ENCODE measurements at regions not wholly inside any gene's neighbourhood (a gene's known extent, or its start where the extent isn't known, plus 50 kb on each side); places are given as distances from the start of the nearest gene placed in this dataset.
A peak's percentile ranks its signal among the peaks of the same experiment; 100 is the strongest.
"Not testable (repeated sequence)": the region's sequence is repeated elsewhere in the genome, so short reads cannot be mapped to it uniquely, and the experiment has no call there.

DNA sequence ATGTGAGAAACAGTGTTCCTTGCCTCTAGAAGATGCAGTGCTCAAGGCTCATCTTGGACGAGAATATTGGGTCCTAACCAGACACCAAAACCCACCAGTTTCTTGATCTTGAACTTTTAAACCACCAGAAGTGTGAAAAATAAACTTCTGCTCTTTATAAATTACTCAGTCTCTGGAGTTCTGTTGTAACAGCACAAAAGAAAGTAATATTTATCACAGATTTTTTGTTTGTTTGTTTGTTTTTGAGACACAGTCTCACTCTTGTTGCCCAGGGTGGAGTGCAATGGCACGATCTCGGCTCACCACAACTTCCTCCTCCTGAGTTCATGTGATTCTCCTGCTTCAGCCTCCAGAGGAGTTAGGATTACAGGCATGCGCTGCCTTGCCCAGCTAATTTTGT lies 371.1 kb upstream of the NDST4 start:
- Histone ChIP-seq H3K36me3 (no peaks in the 10 kb centered on the region), H3K9me3 (no peaks in the 10 kb centered on the region), H3K27ac (no peak overlapping the region), H3K4me1 (no peaks in the 10 kb centered on the region), H3K4me3 (replicated peaks in 1 of 3) (no peak overlapping the region), H3K27me3 (no peaks in the 10 kb centered on the region)
- TF ChIP-seq, protein P1, sequence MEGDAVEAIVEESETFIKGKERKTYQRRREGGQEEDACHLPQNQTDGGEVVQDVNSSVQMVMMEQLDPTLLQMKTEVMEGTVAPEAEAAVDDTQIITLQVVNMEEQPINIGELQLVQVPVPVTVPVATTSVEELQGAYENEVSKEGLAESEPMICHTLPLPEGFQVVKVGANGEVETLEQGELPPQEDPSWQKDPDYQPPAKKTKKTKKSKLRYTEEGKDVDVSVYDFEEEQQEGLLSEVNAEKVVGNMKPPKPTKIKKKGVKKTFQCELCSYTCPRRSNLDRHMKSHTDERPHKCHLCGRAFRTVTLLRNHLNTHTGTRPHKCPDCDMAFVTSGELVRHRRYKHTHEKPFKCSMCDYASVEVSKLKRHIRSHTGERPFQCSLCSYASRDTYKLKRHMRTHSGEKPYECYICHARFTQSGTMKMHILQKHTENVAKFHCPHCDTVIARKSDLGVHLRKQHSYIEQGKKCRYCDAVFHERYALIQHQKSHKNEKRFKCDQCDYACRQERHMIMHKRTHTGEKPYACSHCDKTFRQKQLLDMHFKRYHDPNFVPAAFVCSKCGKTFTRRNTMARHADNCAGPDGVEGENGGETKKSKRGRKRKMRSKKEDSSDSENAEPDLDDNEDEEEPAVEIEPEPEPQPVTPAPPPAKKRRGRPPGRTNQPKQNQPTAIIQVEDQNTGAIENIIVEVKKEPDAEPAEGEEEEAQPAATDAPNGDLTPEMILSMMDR (IDR thresholded peaks at IDR 0.05), result no peak
- no peak for TF ChIP-seq POLR2A (IDR thresholded peaks at IDR 0.05)
- intact Hi-C loops (cut with DNase I), result no loop called here
- 87 to 94% methylated on average over 4 of the region's 4 CpGs for WGBS, 2 donors
- no peak for DNase-seq

DNA sequence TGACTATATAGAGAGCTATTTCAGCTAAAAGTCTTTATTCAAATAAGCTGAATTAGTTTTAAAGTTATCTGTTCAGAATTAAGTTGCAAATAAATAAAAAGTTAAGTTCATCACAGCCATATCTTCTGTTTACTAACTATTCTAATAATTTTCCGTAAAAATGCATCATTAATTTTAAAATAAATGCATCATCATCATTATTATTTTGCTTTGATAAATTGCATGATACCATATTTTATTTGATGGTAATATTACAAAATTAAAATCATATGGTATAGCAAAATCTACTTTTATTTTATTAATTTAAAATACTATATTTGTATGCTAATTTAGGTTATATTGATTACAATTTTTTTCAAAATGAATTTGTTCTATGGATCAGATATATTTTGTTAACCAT lies 357.3 kb upstream of the NDST4 start:
- Histone ChIP-seq H3K27ac (no peak overlapping the region), H3K27me3 (no peaks in the 10 kb centered on the region), H3K4me1 (no peaks in the 10 kb centered on the region), H3K9me3 (no peaks in the 10 kb centered on the region), H3K4me3 (replicated peaks in 1 of 3) (no peak overlapping the region), H3K36me3 (no peaks in the 10 kb centered on the region)
- intact Hi-C loops (cut with DNase I), result no loop called here
- DNase-seq, result no peak
- TF ChIP-seq, protein P1 (IDR thresholded peaks at IDR 0.05), result no peak
- no peak for TF ChIP-seq POLR2A (IDR thresholded peaks at IDR 0.05)
- 2 to 47% methylated on average over 1 of the region's 1 CpG for WGBS, 2 donors

DNA sequence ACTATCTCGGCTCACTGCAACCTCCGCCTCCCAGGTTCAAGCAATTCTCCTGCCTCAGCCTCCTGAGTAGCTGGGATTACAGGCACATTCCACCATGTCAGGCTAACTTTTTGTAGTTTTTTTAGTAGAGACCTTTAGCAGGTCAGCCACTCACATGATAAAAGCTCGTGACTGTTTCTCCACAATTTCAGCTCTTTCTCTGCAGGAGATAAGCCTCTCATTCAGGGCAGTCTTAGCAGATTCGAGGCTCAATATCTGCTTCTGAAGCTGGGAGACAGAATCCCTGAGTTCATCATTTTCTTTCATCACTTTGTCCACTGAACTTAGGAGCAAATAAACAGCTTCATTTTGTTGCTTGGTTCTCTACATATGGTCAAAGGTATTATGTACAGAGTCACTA lies 345.9 kb upstream of the NDST4 start:
- H3K4me1 ChIP-seq; H3K9me3 ChIP-seq; H3K36me3 ChIP-seq; H3K27me3 ChIP-seq; H3K4me3 ChIP-seq (replicated peaks in 1 of 3); DNase-seq; intact Hi-C loops (cut with DNase I); H3K27ac ChIP-seq: not testable (repeated sequence)
- 88 to 91% methylated on average over 4 of the region's 4 CpGs for WGBS, 2 donors

DNA sequence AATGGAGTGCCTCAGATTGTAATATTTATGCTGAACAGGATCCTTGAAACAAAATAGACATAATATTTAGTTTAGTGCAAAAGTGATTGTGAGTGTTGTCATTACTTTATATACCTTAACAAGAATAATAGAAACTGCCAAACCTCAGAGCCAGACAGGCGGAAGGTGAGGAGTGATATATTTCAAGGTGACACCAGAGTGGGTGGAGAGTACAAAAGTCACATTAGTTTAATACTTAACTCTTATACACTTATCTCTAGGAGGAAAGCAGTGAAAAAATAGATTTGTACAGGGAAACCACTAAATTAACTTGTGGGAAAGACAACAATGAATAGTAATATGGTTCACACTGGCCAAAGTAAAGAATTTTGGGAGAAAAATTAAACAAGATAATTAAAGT lies 342.8 kb upstream of the NDST4 start:
- H3K27ac ChIP-seq, result no peak overlapping the region
- no peak for DNase-seq
- no peaks in the 10 kb centered on the region for H3K27me3 ChIP-seq
- intact Hi-C loops (cut with DNase I), result no loop called here
- no peak overlapping the region for H3K4me3 ChIP-seq (replicated peaks in 1 of 3)
- no peaks in the 10 kb centered on the region for H3K9me3 ChIP-seq
- WGBS, 2 donors, result 94 to 96% methylated on average over 1 of the region's 1 CpG
- TF ChIP-seq, protein P1 (IDR thresholded peaks at IDR 0.05), result no peak
- no peak for TF ChIP-seq POLR2A (IDR thresholded peaks at IDR 0.05)
- no peaks in the 10 kb centered on the region for H3K36me3 ChIP-seq
- H3K4me1 ChIP-seq, result peaks cover 7 to 10% of the 10 kb centered on the region in 2 donors

DNA sequence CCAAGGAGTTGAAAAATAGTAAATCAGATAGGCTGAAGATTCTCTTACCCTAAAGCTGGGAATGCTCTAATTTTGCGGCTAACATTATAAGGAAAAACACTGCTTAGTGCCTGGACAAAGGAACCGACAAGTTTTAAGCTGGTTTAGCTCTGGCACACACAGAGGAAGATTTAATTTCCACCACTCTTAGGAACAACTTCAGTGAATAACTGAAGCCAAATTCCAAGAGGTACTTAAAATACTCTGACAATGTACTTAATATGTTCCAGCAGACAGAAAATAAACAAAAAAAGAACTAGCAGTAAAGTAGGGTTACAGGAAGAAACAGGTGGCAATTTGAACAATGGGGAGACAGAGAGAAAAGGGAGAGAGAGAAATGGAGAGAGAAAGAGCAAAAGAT lies 340.8 kb upstream of the NDST4 start:
- Histone ChIP-seq H3K4me3 (replicated peaks in 1 of 3) (no peak overlapping the region), H3K27ac (peak overlapping the region in 1 of 3 donors; percentile 46), H3K36me3 (no peaks in the 10 kb centered on the region), H3K4me1 (peaks cover 7 to 10% of the 10 kb centered on the region in 2 donors), H3K9me3 (no peaks in the 10 kb centered on the region), H3K27me3 (no peaks in the 10 kb centered on the region)
- TF ChIP-seq POLR2A (IDR thresholded peaks at IDR 0.05), result no peak
- TF ChIP-seq, protein P1 (IDR thresholded peaks at IDR 0.05), result no peak
- 24 to 30% methylated on average over 2 of the region's 2 CpGs for WGBS, 2 donors
- intact Hi-C loops (cut with DNase I), result no loop called here
- DNase-seq, result no peak

DNA sequence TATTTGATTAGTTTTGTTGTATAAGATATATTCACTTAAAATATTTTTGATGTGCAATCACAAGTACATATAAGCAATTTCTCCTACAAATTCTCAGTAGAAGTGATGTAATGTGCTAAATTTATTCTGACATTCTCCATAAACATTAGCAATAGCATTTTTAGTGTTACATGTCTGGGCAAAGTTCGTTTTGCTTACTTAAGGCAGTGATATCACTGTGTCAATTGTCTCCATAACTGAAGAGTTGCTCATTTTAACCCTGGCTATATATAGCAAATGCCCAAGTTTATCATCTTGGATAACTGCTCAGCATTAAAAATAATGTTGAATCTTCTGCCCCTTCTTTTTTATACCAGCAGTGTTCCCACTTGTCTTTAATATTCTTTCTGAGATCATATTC lies 340.0 kb upstream of the NDST4 start:
- no peaks in the 10 kb centered on the region for H3K36me3 ChIP-seq
- intact Hi-C loops (cut with DNase I), result no loop called here
- peak overlapping the region in 1 of 3 donors; percentile 46 for H3K27ac ChIP-seq
- no peak for TF ChIP-seq POLR2A (IDR thresholded peaks at IDR 0.05)
- TF ChIP-seq, protein P1 (IDR thresholded peaks at IDR 0.05), result no peak
- no peak for DNase-seq
- WGBS, 2 donors, result 31 to 47% methylated on average over 1 of the region's 1 CpG
- peaks cover 7 to 10% of the 10 kb centered on the region in 2 donors for H3K4me1 ChIP-seq
- H3K27me3 ChIP-seq, result no peaks in the 10 kb centered on the region
- no peaks in the 10 kb centered on the region for H3K9me3 ChIP-seq
- H3K4me3 ChIP-seq (replicated peaks in 1 of 3), result no peak overlapping the region

DNA sequence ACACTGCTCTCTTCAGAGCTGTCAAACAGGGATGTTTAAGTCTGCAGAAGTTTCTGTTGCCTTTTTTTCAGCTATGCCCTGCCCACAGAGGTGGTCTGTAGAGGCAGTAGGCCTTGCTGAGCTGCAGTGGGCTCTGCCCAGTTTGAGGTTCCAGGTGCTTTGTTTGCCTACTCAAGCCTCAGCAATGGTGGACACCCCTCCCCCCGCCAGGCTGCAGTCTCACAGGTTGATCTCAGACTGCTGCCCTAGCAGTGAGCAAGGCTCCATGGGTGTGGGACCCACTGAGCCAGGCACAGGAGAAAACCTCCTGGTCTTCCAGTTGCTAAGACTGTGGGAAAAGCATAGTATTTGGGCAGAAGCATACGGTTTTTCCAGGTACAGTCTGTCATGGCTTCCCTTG lies 338.8 kb upstream of the NDST4 start:
- H3K4me1 ChIP-seq; intact Hi-C loops (cut with DNase I); H3K4me3 ChIP-seq (replicated peaks in 1 of 3); H3K36me3 ChIP-seq; H3K9me3 ChIP-seq; H3K27ac ChIP-seq; H3K27me3 ChIP-seq; DNase-seq: not testable (repeated sequence)
- 100% methylated on average over 1 of the region's 2 CpGs for WGBS, 2 donors
